Endodermal cell (in vitro differentiated cells): ENCODE measurements at regions not wholly inside any gene's neighbourhood (a gene's known extent, or its start where the extent isn't known, plus 50 kb on each side); places are given as distances from the start of the nearest gene placed in this dataset.
A peak's percentile ranks its signal among the peaks of the same experiment; 100 is the strongest.

Experiments used
- DNase-seq: peaks from one replicate; pipeline ENCODE4 v3.0.0-alpha.2; 2017
- H3K27ac ChIP-seq: 2 replicates; pipeline ENCODE4 v1.5.1; 2013; ENCODE audit warnings: mild to moderate bottlenecking, low read depth, low read length, moderate library complexity
- H3K27me3 ChIP-seq: 2 replicates; pipeline ENCODE4 v1.6.1; 2013; ENCODE audit warnings: mild to moderate bottlenecking, low read length, moderate library complexity; ENCODE audit not compliant: insufficient read depth, control insufficient read depth, poor library complexity, severe bottlenecking
- H3K36me3 ChIP-seq: 2 replicates; pipeline ENCODE4 v1.7.0; 2013; ENCODE audit warnings: mild to moderate bottlenecking, low read length, moderate library complexity; ENCODE audit not compliant: control insufficient read depth, insufficient read depth
- H3K4me1 ChIP-seq: one replicate; pipeline ENCODE4 v1.7.0; 2013; ENCODE audit warnings: low read length; ENCODE audit not compliant: control insufficient read depth, insufficient read depth
- H3K4me3 ChIP-seq: 2 replicates; pipeline ENCODE4 v1.5.1; 2013; ENCODE audit warnings: mild to moderate bottlenecking, low read length, moderate library complexity
- H3K9ac ChIP-seq: 2 replicates; pipeline ENCODE4 v1.6.1; 2013; ENCODE audit warnings: mild to moderate bottlenecking, low read length, moderate library complexity; ENCODE audit not compliant: poor library complexity, severe bottlenecking; ENCODE audit errors: extremely low read depth
- H3K9me3 ChIP-seq: 2 replicates; pipeline ENCODE4 v1.6.1; 2013; ENCODE audit warnings: mild to moderate bottlenecking, low read length, moderate library complexity; ENCODE audit not compliant: control insufficient read depth
- H3K27ac Mint-ChIP-seq: 2 replicates; pipeline ENCODE4 v1.8.0; 2020; ENCODE audit warnings: mixed read lengths
- H3K27me3 Mint-ChIP-seq: 2 replicates; pipeline ENCODE4 v1.8.0; 2021; ENCODE audit warnings: mild to moderate bottlenecking, mixed read lengths; ENCODE audit not compliant: insufficient read depth
- H3K36me3 Mint-ChIP-seq: 2 replicates; pipeline ENCODE4 v1.8.0; 2020; ENCODE audit warnings: low read depth, mixed read lengths
- H3K4me1 Mint-ChIP-seq: 2 replicates; pipeline ENCODE4 v1.8.0; 2020; ENCODE audit warnings: mixed read lengths
- H3K4me3 Mint-ChIP-seq: 2 replicates; pipeline ENCODE4 v1.8.0; 2020; ENCODE audit warnings: mild to moderate bottlenecking, moderate library complexity, mixed read lengths
- H3K9me3 Mint-ChIP-seq: 2 replicates; pipeline ENCODE4 v1.8.0; 2020; ENCODE audit warnings: mild to moderate bottlenecking, mixed read lengths
- CTCF ChIP-seq: fragments of 200-600 bp; sonication (generic); conservative IDR thresholded peaks from 2 replicates; pipeline ENCODE4 v1.5.0; 2021; ENCODE audit warnings: antibody characterized with exemption, mild to moderate bottlenecking
- WGBS, 2 experiments: methylation state at CpG; one replicate each; pipeline versions ENCODE4 v1.1.5 to v1.1.7; 2013; ENCODE audit warnings: missing lambda C conversion rate in 2 of 2, mixed read lengths in 1 of 2; ENCODE audit not compliant: insufficient coverage in 1 of 2, insufficient read length in 1 of 2; 5-methylcytosine and 5-hydroxymethylcytosine counted together

DNA sequence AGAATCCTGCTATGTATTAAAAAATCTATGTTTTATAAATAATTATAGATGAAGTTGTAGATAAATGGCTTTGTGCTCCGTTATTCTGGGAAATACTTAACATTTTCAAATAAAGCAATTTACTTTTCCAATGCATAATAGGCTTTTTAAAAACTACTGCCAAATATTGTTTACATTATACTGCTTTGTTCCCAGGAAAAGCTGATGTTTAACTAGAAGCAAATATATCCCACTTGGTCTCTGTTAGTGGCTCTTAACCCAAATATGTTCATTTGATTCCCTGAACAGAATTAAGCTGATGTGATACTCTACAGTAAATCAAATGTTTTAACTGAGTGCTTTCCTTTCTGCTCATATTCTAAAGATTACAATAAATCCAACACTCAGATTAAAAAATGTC, 326.3 kb downstream of the SLCO4C1 start:
- no peak overlapping the region for H3K4me3 ChIP-seq
- no peak overlapping the region for H3K27ac Mint-ChIP-seq
- no peak for TF ChIP-seq CTCF
- DNase-seq: no peak
- no CpG with 5 or more reads among the region's 1 CpG for WGBS, 2 experiments
- H3K4me3 Mint-ChIP-seq: no peak overlapping the region
- no peaks in the 10 kb centered on the region for H3K4me1 ChIP-seq
- H3K36me3 ChIP-seq: no peaks in the 10 kb centered on the region
- no peak overlapping the region for H3K9ac ChIP-seq
- H3K9me3 Mint-ChIP-seq: no peaks in the 10 kb centered on the region
- H3K9me3 ChIP-seq: no peaks in the 10 kb centered on the region
- no peaks in the 10 kb centered on the region for H3K27me3 ChIP-seq
- no peak overlapping the region for H3K27ac ChIP-seq
- H3K36me3 Mint-ChIP-seq: no peaks in the 10 kb centered on the region
- H3K27me3 Mint-ChIP-seq: no peaks in the 10 kb centered on the region
- H3K4me1 Mint-ChIP-seq: no peaks in the 10 kb centered on the region

- no peaks in the 10 kb centered on the region for H3K9me3 Mint-ChIP-seq
- no peaks in the 10 kb centered on the region for H3K4me1 ChIP-seq
- H3K27me3 ChIP-seq: no peaks in the 10 kb centered on the region
- H3K36me3 Mint-ChIP-seq: no peaks in the 10 kb centered on the region
- no peak overlapping the region for H3K27ac Mint-ChIP-seq
- H3K4me3 ChIP-seq: no peak overlapping the region
- H3K27me3 Mint-ChIP-seq: no peaks in the 10 kb centered on the region
- no peak for DNase-seq
- TF ChIP-seq CTCF: no peak
- 81% methylated on average over 2 of the region's 2 CpGs; no CpG with 5 or more reads in 1 of the 2 experiments for WGBS, 2 experiments
- H3K9ac ChIP-seq: no peak overlapping the region
- no peaks in the 10 kb centered on the region for H3K36me3 ChIP-seq
- no peak overlapping the region for H3K4me3 Mint-ChIP-seq
- peak overlapping the region; percentile 55 for H3K27ac ChIP-seq
- H3K4me1 Mint-ChIP-seq: no peaks in the 10 kb centered on the region
- no peaks in the 10 kb centered on the region for H3K9me3 ChIP-seq
Observed at GRCh38 chr5:101966476-101966875, 329.6 kb downstream of the SLCO4C1 start.

GRCh38 chr5:101955891-101956290, 340.2 kb downstream of the SLCO4C1 start:
- H3K36me3 Mint-ChIP-seq: no peaks in the 10 kb centered on the region
- no peaks in the 10 kb centered on the region for H3K9me3 Mint-ChIP-seq
- no peaks in the 10 kb centered on the region for H3K36me3 ChIP-seq
- no peaks in the 10 kb centered on the region for H3K9me3 ChIP-seq
- 83 to 90% methylated on average over 1 of the region's 1 CpG for WGBS, 2 experiments
- no peak overlapping the region for H3K4me3 Mint-ChIP-seq
- H3K27me3 Mint-ChIP-seq: no peaks in the 10 kb centered on the region
- no peak for TF ChIP-seq CTCF
- H3K9ac ChIP-seq: no peak overlapping the region
- no peaks in the 10 kb centered on the region for H3K4me1 Mint-ChIP-seq
- no peak overlapping the region for H3K27ac ChIP-seq
- no peaks in the 10 kb centered on the region for H3K27me3 ChIP-seq
- no peak overlapping the region for H3K4me3 ChIP-seq
- no peak for DNase-seq
- no peaks in the 10 kb centered on the region for H3K4me1 ChIP-seq
- no peak overlapping the region for H3K27ac Mint-ChIP-seq
